LNCAP (cell line): ENCODE measurements at regions not wholly inside any gene's neighbourhood (a gene's known extent, or its start where the extent isn't known, plus 50 kb on each side); places are given as distances from the start of the nearest gene placed in this dataset.

Experiments
- TF ChIP-seq, protein P1 (sequence below): fragments of 450-650 bp; IDR thresholded peaks from 2 replicates; pipeline ENCODE4 v1.5.1; 2017; ENCODE audit warnings: mild to moderate bottlenecking

DNA sequence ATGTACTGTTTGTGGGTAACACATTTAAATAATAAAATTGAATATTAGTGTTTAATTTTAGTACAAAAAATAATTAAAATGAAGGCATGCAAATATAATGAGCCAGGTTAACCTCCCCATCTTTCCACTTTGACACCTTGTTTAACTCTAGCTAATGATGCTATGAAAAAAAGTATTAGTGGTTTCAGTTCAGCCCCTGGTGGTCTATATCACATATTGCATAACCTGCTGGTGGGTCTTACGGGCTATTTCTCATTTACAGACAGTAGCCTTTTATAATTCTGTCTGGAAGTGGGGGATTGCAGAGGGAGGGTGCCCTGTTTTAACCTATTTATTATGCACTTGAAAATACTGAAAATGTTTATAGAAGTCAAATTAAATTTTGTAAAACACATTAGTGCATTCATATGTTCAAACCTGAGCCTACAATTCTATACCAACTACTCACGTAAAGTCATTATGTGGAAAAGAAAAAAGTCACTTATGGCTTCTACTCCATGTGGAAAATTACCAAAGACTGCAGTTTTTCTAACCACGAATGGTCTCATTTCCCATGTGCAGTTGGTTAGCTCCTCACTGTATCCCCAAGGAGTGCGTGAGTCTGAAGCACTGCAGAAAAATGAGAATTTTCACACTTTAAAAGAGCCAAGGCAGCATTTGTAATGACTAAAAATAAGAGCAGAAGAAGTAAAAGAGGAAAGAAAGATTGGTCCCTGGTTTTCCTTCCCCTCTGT, 381.0 kb downstream of the MTX2 start:
- TF ChIP-seq, protein P1, sequence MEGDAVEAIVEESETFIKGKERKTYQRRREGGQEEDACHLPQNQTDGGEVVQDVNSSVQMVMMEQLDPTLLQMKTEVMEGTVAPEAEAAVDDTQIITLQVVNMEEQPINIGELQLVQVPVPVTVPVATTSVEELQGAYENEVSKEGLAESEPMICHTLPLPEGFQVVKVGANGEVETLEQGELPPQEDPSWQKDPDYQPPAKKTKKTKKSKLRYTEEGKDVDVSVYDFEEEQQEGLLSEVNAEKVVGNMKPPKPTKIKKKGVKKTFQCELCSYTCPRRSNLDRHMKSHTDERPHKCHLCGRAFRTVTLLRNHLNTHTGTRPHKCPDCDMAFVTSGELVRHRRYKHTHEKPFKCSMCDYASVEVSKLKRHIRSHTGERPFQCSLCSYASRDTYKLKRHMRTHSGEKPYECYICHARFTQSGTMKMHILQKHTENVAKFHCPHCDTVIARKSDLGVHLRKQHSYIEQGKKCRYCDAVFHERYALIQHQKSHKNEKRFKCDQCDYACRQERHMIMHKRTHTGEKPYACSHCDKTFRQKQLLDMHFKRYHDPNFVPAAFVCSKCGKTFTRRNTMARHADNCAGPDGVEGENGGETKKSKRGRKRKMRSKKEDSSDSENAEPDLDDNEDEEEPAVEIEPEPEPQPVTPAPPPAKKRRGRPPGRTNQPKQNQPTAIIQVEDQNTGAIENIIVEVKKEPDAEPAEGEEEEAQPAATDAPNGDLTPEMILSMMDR, result no peak

DNA sequence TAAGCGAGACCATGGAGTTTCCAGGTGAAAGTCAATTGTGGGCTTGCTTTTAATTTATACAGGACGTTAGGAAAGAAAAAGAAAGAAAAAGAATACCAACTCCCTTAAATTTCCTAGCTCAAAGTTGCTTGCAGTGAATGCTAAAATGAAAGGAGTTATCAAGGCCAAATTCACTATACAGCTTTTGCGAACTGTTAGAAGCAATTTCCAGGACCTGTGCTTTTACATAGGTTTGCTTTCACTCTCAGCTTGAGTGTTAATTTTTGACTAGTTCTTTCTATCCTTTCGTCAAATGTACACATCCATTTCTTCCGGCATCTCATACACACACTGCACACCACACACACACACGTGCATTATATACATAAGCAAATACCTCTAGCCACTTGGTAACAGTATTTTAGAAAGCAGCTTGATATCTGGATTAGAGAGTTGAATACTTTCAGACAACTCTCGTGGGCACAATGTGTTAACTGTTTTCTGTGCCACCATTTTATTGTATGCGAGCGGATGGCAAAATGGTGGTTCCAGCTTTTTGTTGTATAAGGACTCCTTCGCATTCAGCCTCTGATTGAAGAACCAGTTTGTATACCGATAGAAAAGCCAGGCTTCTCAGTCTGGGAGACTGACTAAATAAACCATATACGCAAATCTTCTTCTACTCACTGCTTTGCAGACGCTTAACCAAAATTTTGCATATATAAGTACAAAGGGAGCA, 381.8 kb downstream of the MTX2 start:
- TF ChIP-seq, protein P1, result no peak

DNA sequence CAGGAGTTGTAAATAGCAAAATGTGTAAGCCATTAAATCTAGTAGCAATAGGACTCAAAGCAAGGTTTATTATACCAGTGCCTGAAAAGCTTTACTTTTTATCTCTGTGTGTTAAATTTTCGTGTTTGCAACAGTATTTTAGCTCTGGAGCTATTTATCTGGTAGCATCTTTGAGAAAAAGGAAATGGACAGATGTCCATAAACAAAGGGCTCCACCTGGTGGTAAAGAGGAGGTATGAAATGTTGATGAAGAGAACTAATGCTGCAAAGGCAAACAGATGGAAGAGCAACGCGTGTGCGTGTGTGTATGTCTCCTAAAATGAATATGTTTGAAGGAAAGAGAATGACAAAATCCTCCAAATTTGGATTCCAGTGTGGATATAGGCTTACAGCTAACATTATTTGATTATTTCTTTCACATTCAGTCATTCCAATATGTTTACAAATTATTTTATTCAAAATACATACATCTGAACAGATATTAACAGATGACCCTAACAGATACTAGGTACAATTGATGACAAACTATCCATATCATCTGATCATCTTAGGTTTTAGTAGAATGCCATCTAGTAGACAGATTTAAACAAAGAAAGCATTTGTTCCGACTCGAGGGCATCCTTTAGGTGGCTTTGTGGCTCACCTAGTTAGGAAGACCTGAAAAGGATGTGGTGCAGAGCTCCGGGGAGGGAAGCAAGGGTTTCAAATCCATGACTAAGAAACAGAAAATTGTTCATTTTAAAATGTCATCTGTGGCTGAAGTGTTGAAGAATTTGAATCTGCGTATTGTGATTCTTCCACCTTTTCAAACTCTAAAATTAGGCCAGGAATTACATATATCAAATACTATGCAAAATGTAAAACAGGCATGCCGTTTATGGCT, 383.3 kb downstream of the MTX2 start:
- TF ChIP-seq, protein P1, result peak; percentile 66

DNA sequence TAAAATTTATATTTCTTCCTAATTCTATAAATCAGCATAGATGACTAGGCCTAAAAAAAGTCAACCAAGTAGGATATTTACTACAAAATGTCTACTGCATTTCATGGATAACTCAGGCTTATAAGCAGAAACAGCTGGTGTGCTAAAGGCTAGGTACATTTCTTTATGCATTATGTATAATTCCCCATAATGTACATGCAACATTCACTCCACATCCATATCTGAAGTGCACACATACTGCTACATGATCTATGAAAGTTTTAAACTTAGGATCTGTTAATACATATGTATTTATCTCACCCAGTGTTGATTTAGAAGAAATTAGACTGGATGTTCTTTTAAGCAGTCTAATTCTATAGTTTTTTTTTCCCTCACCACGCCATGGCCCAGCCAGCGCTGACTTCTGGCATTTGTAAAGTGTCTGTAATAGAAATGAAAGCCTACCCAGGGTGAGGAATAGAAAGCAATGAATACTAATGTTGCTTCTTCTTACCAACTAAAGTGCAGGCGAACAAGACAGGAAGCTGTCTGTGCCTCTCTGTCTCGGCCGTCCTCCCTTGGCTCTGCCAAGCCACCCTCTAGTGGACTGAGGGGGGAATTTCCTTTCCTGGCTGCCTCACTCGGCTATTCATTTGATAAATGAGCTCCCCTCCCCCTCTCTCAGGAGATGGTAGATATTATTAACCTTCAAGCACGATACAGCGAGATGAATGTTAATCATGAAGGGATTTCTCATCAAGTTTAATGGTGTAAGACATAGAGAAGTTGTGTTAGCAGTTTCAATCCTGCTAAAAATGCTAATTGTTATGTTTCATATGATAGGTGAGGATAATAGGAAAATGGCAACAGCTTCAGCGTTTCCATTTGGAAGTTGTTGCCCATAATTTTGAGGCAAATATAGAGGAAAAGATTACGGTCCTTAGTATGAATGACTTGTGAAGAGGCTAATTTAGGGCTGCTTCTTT, 384.5 kb downstream of the MTX2 start:
- TF ChIP-seq, protein P1, result peak; percentile 45; the same call in 1 of the 2 replicates

DNA sequence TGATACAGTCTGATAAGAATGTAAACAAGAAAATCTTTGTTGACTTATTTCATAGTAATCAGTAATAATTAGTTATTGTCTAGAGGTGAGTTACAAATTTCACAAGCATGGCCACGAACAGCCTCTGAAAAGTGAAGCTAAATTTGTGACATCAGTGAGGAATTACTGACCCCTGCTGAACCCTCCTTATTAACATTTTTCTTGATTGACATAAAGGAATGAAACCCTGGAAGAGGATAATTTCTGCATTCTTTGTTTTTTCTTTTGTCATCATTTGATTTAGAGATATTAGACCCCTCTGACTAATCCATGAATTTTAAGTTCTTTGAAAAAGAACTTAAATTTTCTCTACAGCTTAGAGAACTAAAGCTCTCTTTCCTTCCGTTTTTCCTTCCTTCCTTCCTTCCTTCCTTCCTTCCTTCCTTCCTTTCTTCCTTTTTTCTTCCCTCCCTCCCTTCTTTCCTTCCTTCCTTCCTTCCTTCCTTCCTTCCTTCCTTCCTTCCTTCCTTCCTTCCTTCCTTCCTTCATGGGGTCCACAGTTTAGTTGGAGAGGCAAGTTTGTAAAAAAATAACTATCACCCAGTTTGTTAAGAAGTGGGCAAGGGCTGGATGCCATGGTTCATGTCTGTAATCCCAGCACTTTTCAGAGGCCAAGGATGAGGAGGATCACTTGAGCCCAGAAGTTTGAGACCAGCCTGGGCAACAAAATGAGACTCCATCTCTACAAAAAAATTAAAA, 387.0 kb downstream of the MTX2 start:
- TF ChIP-seq, protein P1, result no peak

DNA sequence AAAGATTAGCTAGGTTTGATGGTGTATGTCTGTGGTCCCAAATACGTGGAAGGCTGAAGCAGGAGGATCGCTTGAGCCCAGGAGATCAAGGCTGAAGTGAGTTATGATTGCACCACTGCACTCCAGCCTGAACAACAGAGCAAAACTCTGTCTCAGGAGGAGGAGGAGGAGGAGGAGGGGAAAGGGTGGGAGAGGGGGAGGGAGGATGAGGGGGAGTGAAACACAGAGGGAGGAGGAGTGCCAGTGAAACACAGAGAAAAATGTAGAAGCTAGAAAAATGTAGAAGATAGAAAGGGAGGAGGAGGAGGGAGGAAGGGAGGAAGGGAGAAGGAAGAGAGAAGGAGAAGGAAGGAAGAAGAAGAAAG, 387.5 kb downstream of the MTX2 start:
- TF ChIP-seq, protein P1, result no peak
